ENCODE measurements at regions not wholly inside any gene's neighbourhood (a gene's known extent, or its start where the extent isn't known, plus 50 kb on each side); places are given as distances from the start of the nearest gene placed in this dataset.
"Not testable (repeated sequence)": the region's sequence is repeated elsewhere in the genome, so short reads cannot be mapped to it uniquely, and the experiment has no call there.

DNA sequence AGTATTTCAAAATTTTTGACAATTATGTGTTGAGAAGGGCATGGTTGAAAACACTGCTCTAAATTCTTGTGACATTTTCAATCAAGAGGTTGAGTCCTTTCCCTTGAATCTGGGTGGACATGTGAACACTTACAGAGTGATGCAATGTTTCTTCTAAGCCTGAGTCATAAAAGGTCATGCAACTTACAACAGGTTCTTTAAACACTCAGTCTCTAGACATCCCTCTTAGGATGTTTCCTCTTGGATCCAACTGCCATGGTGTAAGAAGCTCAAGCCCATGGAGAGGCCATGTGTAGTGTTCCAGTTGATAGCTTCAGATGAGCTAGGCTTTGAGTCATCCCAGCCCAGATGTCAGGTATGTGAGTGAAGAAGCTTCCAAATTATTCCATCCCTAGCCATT lies 232.2 kb upstream of the MAOA start:
- no peak for FAIRE-seq

DNA sequence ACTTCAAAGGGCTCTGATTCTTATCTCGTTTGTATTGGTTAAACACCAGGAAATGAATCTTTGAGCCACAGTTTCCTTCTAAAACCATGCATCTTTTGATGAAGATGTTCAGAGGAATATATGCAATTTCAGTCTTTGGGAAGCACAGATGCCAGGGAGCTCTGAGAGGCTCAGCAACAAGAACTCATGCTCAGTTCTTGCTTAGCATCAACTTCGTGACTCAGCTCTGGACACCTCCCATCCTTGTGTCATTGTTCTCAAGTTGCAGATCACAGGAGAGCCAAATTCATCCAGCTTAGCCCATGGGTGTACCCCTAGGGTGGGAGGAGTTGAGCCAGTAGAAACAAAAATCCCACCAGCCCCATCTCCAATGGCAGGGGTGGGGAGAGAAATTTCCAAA lies 219.6 kb upstream of the MAOA start:
- FAIRE-seq: no peak

DNA sequence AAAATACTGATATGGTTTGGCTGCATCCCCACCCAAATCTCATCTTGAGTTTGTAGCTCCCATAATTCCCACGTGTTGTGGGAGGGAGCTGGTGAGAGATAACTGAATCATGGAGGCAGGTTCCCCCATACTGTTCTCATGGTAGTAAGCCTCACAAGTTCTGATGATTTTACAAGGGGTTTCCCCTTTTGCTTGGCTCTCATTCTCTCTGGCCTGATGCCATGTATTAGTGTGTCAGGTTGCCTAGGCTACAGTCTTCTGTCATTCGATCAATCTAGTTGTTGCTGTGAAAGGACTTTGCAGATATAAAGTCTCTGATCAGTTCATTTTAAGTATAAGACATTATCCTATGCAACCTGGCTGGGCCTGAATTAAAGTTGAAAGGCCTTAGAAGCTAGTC lies 209.3 kb upstream of the MAOA start:
- no peak for FAIRE-seq

DNA sequence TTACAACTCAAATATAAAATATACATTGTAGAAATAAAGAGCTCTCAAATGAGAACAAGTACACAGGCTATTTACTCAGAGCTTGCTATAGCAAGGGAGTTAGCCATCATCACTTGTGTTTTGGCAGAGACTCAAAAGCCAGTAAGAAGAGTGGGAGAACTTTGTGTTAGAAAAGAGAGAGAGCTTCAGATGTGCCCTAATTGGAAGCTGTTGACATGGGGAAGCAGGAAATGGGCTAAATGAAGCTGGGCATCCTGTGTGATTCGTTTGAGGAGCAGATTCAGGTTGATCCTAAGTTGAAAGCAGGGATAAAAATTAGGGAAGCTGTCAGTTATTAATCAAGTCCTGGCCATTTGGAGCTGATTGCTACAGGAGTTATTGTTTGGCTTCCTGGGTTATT lies 207.4 kb upstream of the MAOA start:
- FAIRE-seq: no peak

DNA sequence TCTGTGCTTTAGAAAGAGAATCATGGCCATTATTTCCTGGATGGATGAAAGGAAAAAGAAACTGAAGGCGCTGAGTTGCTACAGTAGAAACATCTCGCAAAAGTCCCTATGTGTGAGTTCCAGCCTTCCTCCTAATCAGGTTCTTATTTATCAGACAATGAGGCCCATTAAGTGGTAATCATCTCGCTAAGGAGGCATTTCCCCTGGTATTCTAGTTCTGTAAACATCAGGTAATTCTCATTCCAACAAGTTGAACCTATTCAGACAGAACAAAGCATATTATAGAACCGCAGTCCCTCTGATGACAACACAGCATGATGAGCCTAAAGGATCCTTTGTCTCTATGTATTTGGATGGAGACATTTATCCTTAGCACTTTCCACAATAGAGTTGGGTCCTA lies 205.7 kb upstream of the MAOA start:
- no peak for FAIRE-seq

DNA sequence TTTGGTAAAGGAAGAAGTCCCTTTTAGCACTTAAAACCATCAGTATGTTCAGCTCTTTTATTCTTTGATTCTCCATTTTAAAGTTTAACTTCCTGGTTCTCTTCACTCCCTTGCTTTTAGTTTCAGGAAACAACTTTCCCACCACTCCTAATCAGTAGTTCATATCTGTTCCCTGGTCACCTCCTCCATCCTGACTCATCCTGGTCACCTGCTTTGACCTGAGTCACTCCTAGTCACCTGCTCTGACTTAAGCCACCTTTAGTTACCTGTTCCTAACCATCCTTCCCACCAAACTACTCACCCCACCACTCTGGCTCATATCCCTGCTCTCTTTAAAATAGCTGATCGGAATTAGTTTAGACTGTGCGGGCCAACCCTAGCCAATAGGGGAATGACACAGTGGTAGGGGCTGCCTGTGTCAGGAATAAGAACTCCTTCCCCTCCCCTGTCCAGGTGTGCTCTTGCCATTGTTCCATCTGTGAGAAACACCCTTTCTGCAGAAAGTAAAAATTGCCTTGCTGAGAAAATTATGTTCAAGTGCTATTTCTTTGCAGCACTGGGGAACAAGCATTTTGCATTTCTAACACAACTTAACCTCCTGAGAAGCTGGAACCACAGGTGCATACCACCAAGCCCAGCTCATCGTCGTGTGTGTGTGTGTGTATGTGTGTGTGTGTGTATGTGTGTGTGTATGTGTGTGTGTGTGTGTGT lies 204.0 kb upstream of the MAOA start:
- not testable (repeated sequence) for FAIRE-seq

DNA sequence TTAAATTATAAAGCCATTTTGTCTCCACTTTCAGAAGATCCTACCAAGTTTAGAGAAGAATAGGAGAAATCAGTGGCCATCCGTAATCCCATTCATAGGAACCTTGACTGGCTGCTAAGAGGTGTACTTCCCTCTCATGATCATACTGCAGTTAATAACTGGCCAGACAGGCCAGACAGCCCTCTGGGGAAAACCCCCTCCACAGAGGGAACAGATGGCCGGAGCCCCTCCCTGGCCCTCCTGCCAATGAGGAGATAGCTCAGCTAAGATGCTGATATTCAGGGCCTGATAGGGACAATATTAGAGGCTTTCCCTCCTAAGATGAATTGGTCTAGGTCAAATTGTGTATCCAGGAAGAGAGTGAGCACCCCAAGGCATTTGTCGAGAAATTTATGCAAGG lies 200.0 kb upstream of the MAOA start:
- no peak for FAIRE-seq

DNA sequence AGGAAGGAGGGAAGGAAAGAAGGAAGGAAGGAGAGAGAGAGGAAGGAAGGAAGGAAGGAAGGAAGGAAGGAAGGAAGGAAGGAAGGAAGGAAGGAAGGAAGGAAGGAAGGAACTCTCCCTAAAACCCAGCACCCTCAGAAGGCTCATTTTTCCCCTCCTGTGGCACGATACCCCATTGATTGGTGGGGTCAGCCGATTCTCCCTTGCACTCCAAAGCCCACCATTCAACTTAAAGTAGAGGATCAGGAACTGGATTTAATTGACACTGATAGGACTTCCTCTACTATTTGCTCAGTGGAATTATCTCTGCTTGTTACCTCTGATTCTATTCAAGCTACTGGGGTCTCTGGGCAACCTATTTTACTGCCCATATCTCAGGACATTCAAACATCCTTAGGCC lies 199.2 kb upstream of the MAOA start:
- no peak for FAIRE-seq

DNA sequence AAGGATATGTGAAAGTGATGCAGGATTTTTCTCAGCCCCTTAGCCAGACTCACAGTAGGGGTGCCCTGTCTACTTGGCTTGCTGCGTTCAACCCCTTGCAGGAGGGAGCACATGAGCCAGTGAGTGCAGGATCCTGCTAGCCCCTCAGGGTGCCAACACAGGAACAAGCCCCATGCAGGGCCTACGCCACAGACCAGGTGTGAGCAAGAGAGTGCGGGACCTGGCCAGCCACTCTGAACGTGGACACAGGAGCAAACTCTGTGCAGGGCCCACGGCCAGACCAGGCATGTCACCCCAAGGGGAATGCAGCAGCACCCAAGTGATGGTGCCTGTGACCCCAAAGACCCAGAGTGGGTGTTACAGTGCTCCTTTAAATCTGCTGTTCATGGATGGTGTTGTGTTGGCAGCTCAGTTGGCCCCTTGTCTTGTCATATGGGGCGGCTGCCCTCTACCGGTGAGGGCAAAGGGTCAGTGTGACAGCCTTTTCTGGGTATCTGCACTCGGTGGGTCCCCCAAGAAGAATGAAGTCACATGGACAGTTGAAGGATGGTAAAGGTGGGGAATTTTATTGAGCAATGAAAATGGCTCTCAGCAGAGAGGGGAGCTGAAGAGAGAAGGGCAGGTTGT lies 188.4 kb upstream of the MAOA start:
- FAIRE-seq: no peak

DNA sequence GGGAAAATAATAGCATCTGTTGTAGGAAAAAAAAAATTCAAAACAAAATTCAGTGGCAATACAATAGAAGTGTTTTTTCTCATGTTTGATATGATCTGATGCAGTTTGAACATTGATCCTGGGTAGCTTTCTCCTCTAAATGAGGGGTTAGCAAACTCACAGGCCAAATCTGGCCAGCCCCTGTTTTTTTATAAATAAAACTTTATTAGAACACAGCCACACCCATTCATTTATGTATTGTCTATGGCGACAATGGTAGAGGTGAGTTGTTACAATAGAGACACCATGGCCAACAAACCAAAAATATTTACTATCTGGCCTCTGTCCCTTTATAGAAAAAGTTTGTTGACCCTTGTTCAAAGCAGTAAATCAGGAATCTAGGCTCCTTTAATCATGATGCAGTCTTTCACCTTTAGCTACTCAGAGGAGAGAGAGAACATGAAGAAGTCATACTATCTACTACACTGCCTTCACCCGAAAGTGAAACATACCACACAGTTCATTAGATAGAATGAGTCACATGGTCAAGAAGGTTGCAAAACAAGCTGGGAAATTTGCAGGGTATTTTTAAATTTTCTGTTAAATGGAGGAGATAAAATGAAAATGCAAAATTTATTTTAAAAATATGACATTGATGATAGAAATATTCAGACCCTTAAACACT lies 186.6 kb upstream of the MAOA start:
- FAIRE-seq: no peak

DNA sequence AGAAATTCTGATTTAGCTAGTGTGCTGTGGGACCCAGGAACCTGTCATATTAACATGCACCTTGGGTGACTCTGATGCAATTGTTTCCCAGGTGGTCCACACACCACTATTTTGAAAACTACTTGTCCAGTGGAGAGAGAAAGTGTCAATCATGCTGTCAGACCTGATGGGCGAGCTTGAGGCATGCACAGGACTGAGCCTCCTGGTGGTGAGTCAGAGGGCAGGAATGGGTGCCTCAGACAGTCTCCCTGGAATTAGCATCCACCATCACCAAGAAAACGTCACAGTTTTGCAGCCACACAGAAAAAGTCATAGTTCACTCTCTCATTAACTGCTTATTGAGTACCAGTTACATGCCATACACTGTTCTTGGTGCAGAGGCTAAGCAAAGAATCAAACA lies 181.8 kb upstream of the MAOA start:
- FAIRE-seq: no peak

DNA sequence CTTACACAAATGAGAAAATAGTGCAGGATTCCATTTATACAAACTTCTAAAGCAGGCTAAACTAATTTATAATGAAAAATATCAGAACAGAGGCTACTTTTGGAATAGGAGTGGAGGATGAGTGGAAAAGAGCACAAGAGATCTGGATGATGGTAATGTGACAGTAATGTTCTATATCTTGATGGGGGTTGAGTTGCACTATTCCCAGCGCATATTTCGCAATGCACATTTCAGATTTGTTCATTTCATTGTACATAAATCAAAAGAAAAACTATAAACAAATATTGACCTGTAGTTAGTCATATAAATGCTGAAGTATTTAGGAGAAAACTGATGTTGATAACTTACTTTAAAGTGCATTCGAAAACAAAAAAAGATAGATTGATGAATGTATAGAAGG lies 177.0 kb upstream of the MAOA start:
- no peak for FAIRE-seq

DNA sequence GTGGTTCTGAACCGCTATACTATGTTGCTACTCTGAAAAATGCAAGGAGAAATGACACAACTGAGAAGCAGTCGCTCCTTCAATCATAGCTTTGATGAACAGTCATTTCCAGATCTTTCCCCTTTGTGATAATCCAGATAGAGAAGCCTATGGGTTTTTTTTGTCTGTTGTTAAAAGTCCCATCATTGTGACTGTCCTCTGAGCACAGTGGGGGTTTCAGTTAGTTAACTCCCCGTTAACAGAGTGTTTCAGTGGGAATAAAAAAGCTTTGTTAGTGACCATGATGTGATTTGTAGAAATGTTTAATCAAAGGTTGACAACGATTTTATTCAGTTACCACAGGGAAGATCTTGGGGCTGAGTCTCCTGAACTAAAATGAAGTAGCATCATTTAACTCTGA lies 176.2 kb upstream of the MAOA start:
- no peak for FAIRE-seq

DNA sequence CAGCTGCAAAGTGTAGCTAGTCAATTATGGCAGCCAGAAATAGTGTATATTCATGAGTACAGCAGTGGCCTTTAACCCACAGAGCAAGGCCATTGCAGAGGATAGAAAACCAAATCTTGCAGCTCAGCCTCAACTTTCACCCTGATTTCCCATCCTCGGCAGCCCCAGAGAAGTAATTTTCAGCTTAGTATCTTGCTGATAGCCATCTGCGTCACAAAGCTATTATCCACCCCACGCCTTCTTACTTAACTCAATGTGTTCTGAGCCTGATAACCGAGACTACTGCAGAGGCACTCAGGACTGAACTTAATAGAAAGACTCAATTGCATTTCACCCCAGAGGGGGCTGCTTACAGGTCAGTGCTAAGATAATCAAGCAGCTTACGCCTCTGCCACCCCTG lies 174.5 kb upstream of the MAOA start:
- FAIRE-seq: no peak

DNA sequence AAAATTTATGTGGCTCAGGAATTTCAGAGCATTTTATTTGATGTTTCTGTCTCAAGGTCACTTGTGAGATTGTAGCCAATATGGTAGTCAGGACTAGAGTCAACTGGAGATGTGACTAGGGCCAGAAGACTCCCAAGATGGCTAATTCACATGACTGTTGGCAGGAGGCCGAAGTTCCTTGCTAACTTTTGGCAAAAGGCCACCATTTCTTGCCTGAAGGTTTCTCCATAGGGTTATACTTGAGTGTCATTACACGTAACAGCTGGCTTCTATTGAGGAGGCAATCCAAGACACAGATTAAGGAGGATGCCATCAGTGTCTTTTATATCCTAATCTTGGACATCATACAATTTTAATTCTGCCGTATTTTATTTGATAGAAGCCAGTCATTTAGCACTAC lies 162.3 kb upstream of the MAOA start:
- FAIRE-seq: no peak

DNA sequence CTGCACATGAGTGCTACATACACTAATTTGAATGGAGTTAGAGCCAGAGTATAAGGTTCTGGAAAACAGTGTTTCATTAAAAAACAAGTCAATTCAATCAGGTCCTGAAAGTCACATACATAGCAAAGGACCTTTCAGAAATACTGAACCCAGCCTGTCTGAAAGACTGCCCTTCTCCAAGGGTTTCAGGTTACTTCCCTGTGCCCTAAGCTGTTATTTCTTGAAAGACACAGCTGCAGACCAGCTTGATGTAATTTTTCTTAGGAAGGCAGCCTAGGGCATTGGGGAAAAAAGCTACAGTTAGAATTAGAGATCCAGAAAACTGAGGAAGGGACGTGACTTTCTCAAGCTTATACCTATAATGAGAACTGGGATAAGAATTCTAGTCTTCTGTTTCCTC lies 155.9 kb upstream of the MAOA start:
- no peak for FAIRE-seq

DNA sequence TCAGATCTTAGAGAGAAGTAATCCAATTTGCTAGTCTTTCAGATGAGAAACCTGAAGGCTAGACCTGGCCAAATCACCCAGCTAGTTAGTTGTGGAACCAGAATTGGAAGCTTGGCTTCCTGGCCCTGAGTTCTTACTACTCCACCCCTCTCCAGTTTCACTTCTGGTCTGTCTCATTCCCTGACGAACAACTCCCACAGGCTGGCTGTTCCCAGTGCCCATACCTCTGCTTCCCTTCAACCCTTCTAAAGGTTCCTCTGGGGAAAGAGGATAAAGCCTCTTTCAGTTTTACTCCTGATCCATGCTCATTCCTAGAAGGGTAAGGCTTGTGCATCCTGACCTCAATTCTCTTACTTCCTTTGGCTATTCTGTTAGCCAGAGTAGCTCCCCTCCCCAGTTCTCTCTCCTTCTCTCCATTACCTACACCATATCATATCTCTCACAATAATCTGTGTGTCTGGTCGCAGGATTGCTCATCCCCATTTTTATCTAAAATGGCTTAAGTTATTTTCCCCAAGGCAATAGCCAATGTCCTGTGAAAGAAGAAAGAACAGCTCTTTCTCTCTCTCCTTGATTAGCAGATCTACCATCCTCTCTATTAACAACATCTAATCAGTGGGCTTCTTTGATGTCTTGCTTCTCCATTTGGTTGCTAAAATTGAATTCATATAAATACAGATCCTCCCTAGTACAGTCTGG lies 155.0 kb upstream of the MAOA start:
- FAIRE-seq: no peak

DNA sequence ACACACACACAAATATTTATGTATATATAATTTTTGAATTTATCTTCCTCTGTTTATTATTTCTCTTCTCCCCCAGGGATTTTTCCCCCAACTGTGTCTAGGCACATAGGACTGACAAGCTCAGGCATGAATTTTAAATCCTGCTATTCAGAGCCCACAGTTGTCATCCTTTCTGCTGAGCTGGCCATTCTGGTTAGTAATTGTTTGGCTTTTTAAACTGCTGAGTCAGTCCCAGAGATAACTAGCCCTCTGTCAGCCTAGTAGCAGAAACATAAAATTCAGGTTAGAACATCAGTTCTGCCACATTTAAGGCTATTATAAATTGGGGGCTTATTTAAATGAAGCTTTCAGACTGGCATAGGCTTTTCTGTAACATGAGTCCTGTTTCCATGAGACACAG lies 151.7 kb upstream of the MAOA start:
- no peak for FAIRE-seq

DNA sequence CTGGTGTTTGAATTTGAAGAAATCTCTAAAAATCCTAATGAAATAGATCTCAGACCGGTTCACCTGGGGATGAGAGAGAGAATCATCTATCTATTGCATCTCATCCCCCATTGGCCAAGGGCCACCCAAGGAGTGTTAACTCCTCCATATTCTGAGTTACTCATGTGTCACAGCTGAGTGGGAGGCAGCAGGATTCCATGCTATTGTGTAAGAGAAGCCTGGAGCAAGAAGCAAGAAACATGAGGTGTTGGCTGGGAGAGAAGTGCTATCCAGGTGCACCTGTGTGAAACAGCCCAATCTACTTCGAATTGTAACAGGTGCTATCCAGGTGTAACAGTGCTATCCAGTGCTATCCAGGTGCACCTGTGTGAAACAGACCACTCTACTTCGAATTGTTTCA lies 150.3 kb upstream of the MAOA start:
- no peak for FAIRE-seq

DNA sequence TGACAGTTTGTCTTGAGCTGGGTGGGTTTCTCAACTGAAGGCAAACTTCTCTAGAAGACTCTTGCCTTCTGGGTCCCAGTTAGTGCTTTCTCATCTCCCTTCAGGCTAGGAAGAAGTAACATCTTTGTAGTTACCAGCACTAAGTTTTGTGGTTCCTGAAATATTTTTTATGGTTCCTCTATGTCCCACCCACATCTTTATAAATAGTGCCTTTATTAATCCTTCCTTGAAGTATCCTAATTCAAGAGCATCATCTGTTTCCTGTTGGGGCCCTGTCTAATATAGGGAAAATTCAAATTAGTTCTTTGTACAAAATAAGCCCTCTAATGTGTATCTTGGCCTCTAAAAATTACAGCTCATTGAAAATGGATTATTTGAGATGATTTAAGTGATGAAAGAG lies 147.4 kb upstream of the MAOA start:
- no peak for FAIRE-seq

DNA sequence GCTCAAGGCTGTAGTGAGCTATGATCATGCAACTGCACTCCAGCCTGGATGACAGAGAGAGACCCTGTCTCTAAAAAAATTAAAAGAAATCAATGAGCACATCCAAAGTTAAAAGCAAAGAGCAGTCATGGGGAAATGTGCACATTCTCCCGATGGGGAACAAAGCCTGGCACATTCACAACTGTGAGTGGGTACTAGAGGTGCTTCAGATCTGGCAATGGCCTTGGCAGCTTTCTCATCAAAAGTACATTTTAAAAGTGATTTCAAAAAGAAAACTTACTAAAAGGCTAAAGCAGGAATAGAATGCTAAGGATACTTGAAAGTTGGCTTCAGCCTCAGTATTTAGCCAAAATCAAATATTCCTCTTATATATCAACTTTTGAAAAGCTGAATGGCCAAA lies 145.9 kb upstream of the MAOA start:
- FAIRE-seq: no peak

DNA sequence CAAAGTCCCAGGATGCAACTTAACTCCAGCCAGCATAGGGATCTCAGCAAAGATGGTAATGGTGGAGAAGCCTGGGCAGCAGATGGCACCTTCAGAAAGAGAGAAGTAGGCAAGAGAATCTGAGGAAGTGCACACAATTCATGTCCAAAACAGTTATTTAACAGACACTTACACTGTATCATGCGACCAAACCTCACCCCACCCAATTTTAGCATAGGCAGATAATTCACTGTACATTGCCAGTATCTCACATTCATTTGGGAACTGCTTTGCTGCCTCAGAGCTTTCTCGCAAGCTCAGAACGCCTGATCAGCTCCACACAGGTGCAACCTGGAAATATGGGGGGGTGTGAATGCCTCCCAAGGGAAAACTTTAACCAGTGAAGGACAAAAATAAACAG lies 143.0 kb upstream of the MAOA start:
- FAIRE-seq: no peak

DNA sequence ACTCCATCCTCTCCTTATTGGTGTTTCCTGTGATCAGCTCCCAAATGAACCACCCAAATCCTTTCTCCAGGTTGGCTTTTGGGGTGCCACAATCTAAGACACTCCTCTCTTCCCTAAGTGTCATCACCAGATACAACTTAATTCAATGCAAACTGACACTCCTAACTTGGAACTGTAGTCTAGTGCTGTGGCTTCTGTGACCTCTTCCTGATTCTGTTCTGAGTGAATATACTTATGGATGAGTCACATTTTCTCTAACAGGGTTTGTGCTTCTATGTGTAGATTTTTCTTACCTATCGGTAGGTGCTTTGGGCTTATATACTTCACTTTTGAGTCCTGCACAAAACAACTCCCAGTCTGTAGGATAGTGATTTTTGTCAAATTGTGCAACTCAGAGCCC lies 141.3 kb upstream of the MAOA start:
- no peak for FAIRE-seq

DNA sequence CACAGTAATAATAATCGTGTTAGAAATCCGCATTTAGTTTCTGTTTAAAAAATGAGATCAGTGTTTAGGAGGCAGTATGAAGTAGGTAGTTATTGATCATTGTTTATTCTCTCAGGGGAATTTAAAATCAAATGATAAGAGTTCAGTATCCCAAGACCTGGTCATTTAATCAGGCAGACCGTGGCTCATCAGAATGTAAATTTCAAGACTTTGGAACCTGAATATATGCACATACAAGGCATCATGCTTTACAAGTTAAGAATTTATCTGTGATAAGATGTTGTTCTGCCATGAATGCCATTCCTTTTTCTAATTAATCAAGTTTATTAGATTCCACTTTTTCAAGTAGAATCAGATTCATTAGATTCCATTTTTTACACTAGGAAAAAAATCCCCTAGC lies 133.5 kb upstream of the MAOA start:
- FAIRE-seq: no peak
